Testis (tissue), 2 donors: ENCODE measurements at regions not wholly inside any gene's neighbourhood (a gene's known extent, or its start where the extent isn't known, plus 50 kb on each side); places are given as distances from the start of the nearest gene placed in this dataset.

Experiments
- DNase-seq: peaks from one replicate; pipeline ENCODE4 v3.0.0-alpha.2; 2019
- H3K27ac ChIP-seq, 2 donors: fragments of 200-600 bp; sonication (generic); one replicate each; pipeline ENCODE4 v1.5.1; 2019
- H3K27me3 ChIP-seq: fragments of 200-600 bp; sonication (generic); one replicate; pipeline ENCODE4 v1.5.1; 2019
- H3K36me3 ChIP-seq: fragments of 200-600 bp; sonication (generic); one replicate; pipeline ENCODE4 v1.5.1; 2017; ENCODE audit warnings: low read depth; ENCODE audit errors: missing control alignments
- H3K4me1 ChIP-seq: fragments of 200-600 bp; sonication (generic); one replicate; pipeline ENCODE4 v1.5.1; 2019
- H3K4me3 ChIP-seq, 2 donors: fragments of 200-600 bp; sonication (generic); one replicate each; pipeline ENCODE4 v1.5.1; 2017 to 2019
- H3K9me3 ChIP-seq: fragments of 200-600 bp; sonication (generic); one replicate; pipeline ENCODE4 v1.5.1; 2017
- CTCF ChIP-seq, 3 experiments: fragments of 450-650 bp in 2 of 3; fragments of 200-600 bp in 1 of 3; sonication (generic) in 1 of 3; IDR thresholded peaks; one replicate each; pipeline ENCODE4 v1.5.1; 2016 to 2019; ENCODE audit warnings: antibody characterized with exemption in 3 of 3, mild to moderate bottlenecking in 2 of 3, moderate library complexity in 1 of 3
- POLR2A ChIP-seq: fragments of 450-650 bp; IDR thresholded peaks from one replicate; pipeline ENCODE4 v1.6.1; 2017; ENCODE audit warnings: antibody characterized with exemption, mild to moderate bottlenecking, moderate library complexity
- WGBS, 2 donors: methylation state at CpG; one replicate each; pipeline ENCODE4 v1.1.5; 2018; 5-methylcytosine and 5-hydroxymethylcytosine counted together
- intact Hi-C: fragments of 100-400 bp; cut with DNase I; formaldehyde crosslinking; loops from one replicate; pipeline ENCODE4 v1.15.1; 2023; ENCODE audit warnings: low total_unique reads

GRCh38 chr3:26825454-26825853 is 202.9 kb downstream of the LRRC3B start:
- DNase-seq: no peak
- 81% methylated on average over 2 of the region's 2 CpGs for WGBS, 2 donors
- Histone ChIP-seq H3K36me3 (no peaks in the 10 kb centered on the region), H3K27me3 (no peaks in the 10 kb centered on the region), H3K9me3 (no peaks in the 10 kb centered on the region), H3K4me3 (no peak overlapping the region), H3K4me1 (no peaks in the 10 kb centered on the region), H3K27ac (no peak overlapping the region)
- intact Hi-C loops: no loop called here
- TF ChIP-seq POLR2A (no peak), CTCF (IDR thresholded peaks at IDR 0.05) (no peak)

- H3K36me3 ChIP-seq: no peaks in the 10 kb centered on the region
- no peak for TF ChIP-seq CTCF (IDR thresholded peaks at IDR 0.05)
- TF ChIP-seq POLR2A: no peak
- no peaks in the 10 kb centered on the region for H3K4me1 ChIP-seq
- 85% methylated on average over 1 of the region's 1 CpG; no CpG with 5 or more reads in 1 of the 2 donors for WGBS, 2 donors
- no peak overlapping the region for H3K4me3 ChIP-seq
- no peak for DNase-seq
- H3K27me3 ChIP-seq: no peaks in the 10 kb centered on the region
- intact Hi-C loops: no loop called here
- H3K27ac ChIP-seq: no peak overlapping the region
- H3K9me3 ChIP-seq: no peaks in the 10 kb centered on the region
Observed at GRCh38 chr3:26827169-26827568, 204.6 kb downstream of the LRRC3B start.

DNA sequence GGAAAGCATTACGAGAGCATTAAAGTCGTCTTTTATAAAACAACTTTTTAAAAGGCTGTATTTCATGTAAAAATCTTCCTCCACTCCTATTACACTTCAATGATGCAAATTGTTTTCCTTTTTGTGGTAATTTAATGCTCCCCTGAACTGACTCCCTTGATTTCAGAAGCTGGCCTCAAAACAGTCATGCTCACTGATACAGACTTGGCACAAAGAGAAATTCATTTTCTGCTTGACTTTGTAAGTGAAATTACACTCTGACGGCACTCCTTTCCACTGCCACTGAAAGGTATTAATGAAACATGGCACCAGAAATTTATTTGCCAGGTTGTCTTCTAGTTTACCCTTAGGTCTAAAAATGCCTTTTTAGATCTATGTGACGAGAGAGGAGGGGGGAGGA is 215.5 kb downstream of the LRRC3B start:
- Histone ChIP-seq H3K4me1 (no peaks in the 10 kb centered on the region), H3K9me3 (no peaks in the 10 kb centered on the region), H3K4me3 (no peak overlapping the region), H3K36me3 (no peaks in the 10 kb centered on the region), H3K27ac (no peak overlapping the region), H3K27me3 (no peaks in the 10 kb centered on the region)
- no peak for DNase-seq
- WGBS, 2 donors: 67 to 70% methylated on average over 4 of the region's 4 CpGs
- TF ChIP-seq POLR2A (no peak), CTCF (IDR thresholded peaks at IDR 0.05) (no peak)
- intact Hi-C loops: no loop called here

DNA sequence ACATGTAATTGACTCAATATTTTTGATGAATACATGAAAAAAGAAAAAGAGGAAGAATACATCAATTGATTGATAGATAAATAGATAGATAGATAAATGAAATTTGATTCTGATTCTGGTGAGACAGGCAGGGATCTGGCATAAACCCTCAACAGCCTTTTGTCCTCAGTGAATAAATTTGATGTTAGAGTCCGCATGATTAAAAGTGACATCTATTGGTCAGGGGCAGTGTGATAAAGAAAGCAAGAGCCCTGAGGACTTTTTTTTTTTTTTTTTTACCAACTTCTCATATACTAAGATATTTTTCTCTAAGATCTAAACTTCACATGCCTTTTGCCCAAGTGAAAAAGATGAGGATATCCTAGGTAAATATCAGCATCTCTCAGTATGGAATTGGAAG is 216.4 kb downstream of the LRRC3B start:
- intact Hi-C loops: no loop called here
- Histone ChIP-seq H3K4me3 (no peak overlapping the region), H3K27me3 (no peaks in the 10 kb centered on the region), H3K4me1 (no peaks in the 10 kb centered on the region), H3K9me3 (no peaks in the 10 kb centered on the region), H3K27ac (no peak overlapping the region), H3K36me3 (no peaks in the 10 kb centered on the region)
- TF ChIP-seq POLR2A (no peak), CTCF (IDR thresholded peaks at IDR 0.05) (no peak)
- 91 to 92% methylated on average over 1 of the region's 1 CpG for WGBS, 2 donors
- no peak for DNase-seq

- intact Hi-C loops: no loop called here
- TF ChIP-seq CTCF (IDR thresholded peaks at IDR 0.05) (no peak), POLR2A (no peak)
Observed at GRCh38 chr3:26840272-26840870, 217.8 kb downstream of the LRRC3B start.

More at GRCh38 chr3:26840272-26840870, 217.8 kb downstream of the LRRC3B start:
- H3K4me3 ChIP-seq: no peak overlapping the region
- no peak overlapping the region for H3K27ac ChIP-seq
- no peaks in the 10 kb centered on the region for H3K4me1 ChIP-seq
- no peaks in the 10 kb centered on the region for H3K9me3 ChIP-seq
- DNase-seq: no peak
- no peaks in the 10 kb centered on the region for H3K36me3 ChIP-seq
- H3K27me3 ChIP-seq: no peaks in the 10 kb centered on the region
- WGBS, 2 donors: 65 to 73% methylated on average over 1 of the region's 1 CpG
